T47D (cell line): ENCODE measurements at regions not wholly inside any gene's neighbourhood (a gene's known extent, or its start where the extent isn't known, plus 50 kb on each side); places are given as distances from the start of the nearest gene placed in this dataset.
"Not testable (repeated sequence)": the region's sequence is repeated elsewhere in the genome, so short reads cannot be mapped to it uniquely, and the experiment has no call there.

Experiments
- DNase-seq, 2 experiments: peaks; one replicate each; pipeline versions ENCODE4 v3.0.0 to v3.0.0-alpha.2; 2011 to 2012; ENCODE audit warnings: low read depth in 1 of 2, low spot score in 1 of 2
- JUND ChIP-seq: IDR thresholded peaks from 2 replicates; pipeline ENCODE4 v1.6.1; 2012; ENCODE audit warnings: low read depth
- in situ Hi-C: cut with HindIII; loops from 2 replicates; pipeline ENCODE4 v1.10.0; 2016; ENCODE audit warnings: low sequenced_read_pairs, low pct_unique_long_range_greater_than_20kb

- DNase-seq: peak; percentile 11 to 19
- no peak for TF ChIP-seq JUND
- in situ Hi-C loops: no loop called here
Observed at GRCh38 chr2:67883316-67884087, 179.3 kb downstream of the C1D start.

GRCh38 chr2:67888351-67889005 is 174.3 kb downstream of the C1D start:
- in situ Hi-C loops: no loop called here
- TF ChIP-seq JUND: no peak
- DNase-seq: no peak

GRCh38 chr2:67889056-67889455 is 173.7 kb downstream of the C1D start:
- in situ Hi-C loops: no loop called here
- no peak for TF ChIP-seq JUND
- DNase-seq: no peak

GRCh38 chr2:67891642-67892041 is 171.2 kb downstream of the C1D start:
- DNase-seq: no peak
- in situ Hi-C loops: no loop called here
- TF ChIP-seq JUND: no peak

- no peak for TF ChIP-seq JUND
- DNase-seq: no peak
- in situ Hi-C loops: no loop called here
Observed at GRCh38 chr2:67892339-67892846, 170.4 kb downstream of the C1D start.

- in situ Hi-C loops: no loop called here
- no peak for TF ChIP-seq JUND
- DNase-seq: peak in 1 of 2 experiments; percentile 29
Observed at GRCh38 chr2:67895227-67895941, 167.4 kb downstream of the C1D start.

GRCh38 chr2:67896076-67896475 is 166.7 kb downstream of the C1D start:
- in situ Hi-C loops: no loop called here
- no peak for DNase-seq
- TF ChIP-seq JUND: no peak

GRCh38 chr2:67896476-67896875 is 166.3 kb downstream of the C1D start:
- DNase-seq: no peak
- in situ Hi-C loops: no loop called here
- no peak for TF ChIP-seq JUND

- no peak for DNase-seq
- in situ Hi-C loops: no loop called here
- TF ChIP-seq JUND: no peak
Observed at GRCh38 chr2:67898595-67898994, 164.2 kb downstream of the C1D start.

GRCh38 chr2:67899187-67899586 is 163.6 kb downstream of the C1D start:
- in situ Hi-C loops: no loop called here
- no peak for TF ChIP-seq JUND

GRCh38 chr2:67900826-67901225 is 162.0 kb downstream of the C1D start:
- in situ Hi-C loops: no loop called here
- DNase-seq: no peak
- TF ChIP-seq JUND: no peak

More at GRCh38 chr2:67899187-67899586, 163.6 kb downstream of the C1D start:
- no peak for DNase-seq

GRCh38 chr2:67904566-67904965 is 158.2 kb downstream of the C1D start:
- in situ Hi-C loops: no loop called here
- TF ChIP-seq JUND: no peak
- no peak for DNase-seq

- no peak for DNase-seq
- in situ Hi-C loops: no loop called here
- TF ChIP-seq JUND: no peak
Observed at GRCh38 chr2:67904966-67905365, 157.8 kb downstream of the C1D start.

- in situ Hi-C loops, DNase-seq: not testable (repeated sequence)
Observed at GRCh38 chr2:67906547-67906946, 156.3 kb downstream of the C1D start.
